ENCODE measurements at regions not wholly inside any gene's neighbourhood (a gene's known extent, or its start where the extent isn't known, plus 50 kb on each side); places are given as distances from the start of the nearest gene placed in this dataset.

- Histone ChIP-seq H3K4me2 (no peak overlapping the region), H3K27ac (no peak overlapping the region), H4K20me1 (ENCODE audit: insufficient read depth) (no peaks in the 10 kb centered on the region; the same call in 1 of the 2 replicates), H3K27me3 (ENCODE audit: insufficient read depth, low read depth) (peaks cover 33% of the 10 kb centered on the region), H3K36me3 (ENCODE audit: low read depth) (no peaks in the 10 kb centered on the region), H3K4me3 (no peak overlapping the region), H3K9me3 (ENCODE audit: insufficient read depth, low read depth) (no peaks in the 10 kb centered on the region), H3K4me1 (replicated peaks; ENCODE audit: insufficient read depth) (no peaks in the 10 kb centered on the region), H2AFZ (no peak overlapping the region), H3K9me2 (ENCODE audit: insufficient read depth) (no peaks in the 10 kb centered on the region), H3K79me2 (ENCODE audit: low read depth) (no peaks in the 10 kb centered on the region), H3F3A (ENCODE audit: insufficient read depth, low read depth) (no peaks in the 10 kb centered on the region)
- TF ChIP-seq, protein P1, sequence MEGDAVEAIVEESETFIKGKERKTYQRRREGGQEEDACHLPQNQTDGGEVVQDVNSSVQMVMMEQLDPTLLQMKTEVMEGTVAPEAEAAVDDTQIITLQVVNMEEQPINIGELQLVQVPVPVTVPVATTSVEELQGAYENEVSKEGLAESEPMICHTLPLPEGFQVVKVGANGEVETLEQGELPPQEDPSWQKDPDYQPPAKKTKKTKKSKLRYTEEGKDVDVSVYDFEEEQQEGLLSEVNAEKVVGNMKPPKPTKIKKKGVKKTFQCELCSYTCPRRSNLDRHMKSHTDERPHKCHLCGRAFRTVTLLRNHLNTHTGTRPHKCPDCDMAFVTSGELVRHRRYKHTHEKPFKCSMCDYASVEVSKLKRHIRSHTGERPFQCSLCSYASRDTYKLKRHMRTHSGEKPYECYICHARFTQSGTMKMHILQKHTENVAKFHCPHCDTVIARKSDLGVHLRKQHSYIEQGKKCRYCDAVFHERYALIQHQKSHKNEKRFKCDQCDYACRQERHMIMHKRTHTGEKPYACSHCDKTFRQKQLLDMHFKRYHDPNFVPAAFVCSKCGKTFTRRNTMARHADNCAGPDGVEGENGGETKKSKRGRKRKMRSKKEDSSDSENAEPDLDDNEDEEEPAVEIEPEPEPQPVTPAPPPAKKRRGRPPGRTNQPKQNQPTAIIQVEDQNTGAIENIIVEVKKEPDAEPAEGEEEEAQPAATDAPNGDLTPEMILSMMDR (conservative IDR thresholded peaks at IDR 0.05), result no peak
- DNase-seq, result no peak
- intact Hi-C loops (cut with micrococcal nuclease; ENCODE audit: unreplicated experiment), result no loop called here
- POLR2A ChIA-PET (ENCODE audit: unreplicated experiment), result no interaction called here
- CTCF ChIA-PET, result no interaction called here
- BruUV-seq (replicated peaks), result no TSS peak
Observed at GRCh38 chr2:129481306-129482219, 497.9 kb upstream of the RAB6C start.

DNA sequence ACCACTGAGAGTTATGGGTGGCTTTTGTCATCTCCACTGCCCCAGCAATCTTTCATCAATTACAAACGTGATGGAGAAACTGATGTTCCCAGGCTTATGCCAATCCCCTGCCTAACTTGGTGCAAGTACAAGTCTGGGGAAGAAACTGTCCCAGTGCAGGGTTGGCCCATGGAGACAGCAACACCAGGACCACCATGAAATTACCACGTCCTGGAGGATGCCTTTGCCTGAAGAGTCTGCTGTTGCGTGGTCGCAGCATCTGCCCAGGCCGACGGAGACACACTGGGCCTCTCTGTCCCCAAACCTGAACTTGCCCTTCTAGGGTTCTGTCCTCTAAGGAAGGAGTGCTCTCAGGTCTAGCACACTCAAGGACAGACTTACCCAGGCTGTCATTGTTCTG, 496.8 kb upstream of the RAB6C start:
- no peak overlapping the region for H3K27ac ChIP-seq
- CTCF ChIA-PET, result no interaction called here

GRCh38 chr2:129483366-129483765, 496.1 kb upstream of the RAB6C start:
- Histone ChIP-seq H3K4me3 (no peak overlapping the region), H3K4me1 (replicated peaks; ENCODE audit: insufficient read depth) (no peaks in the 10 kb centered on the region), H3K27ac (no peak overlapping the region), H3K36me3 (ENCODE audit: low read depth) (no peaks in the 10 kb centered on the region), H3K4me2 (no peak overlapping the region), H4K20me1 (ENCODE audit: insufficient read depth) (no peaks in the 10 kb centered on the region), H3F3A (ENCODE audit: insufficient read depth, low read depth) (no peaks in the 10 kb centered on the region), H2AFZ (no peak overlapping the region), H3K9me3 (ENCODE audit: insufficient read depth, low read depth) (no peaks in the 10 kb centered on the region), H3K9me2 (ENCODE audit: insufficient read depth) (no peaks in the 10 kb centered on the region), H3K27me3 (ENCODE audit: insufficient read depth, low read depth) (peaks cover 37% of the 10 kb centered on the region), H3K79me2 (ENCODE audit: low read depth) (no peaks in the 10 kb centered on the region)
- no TSS peak for BruUV-seq (replicated peaks)
- ChIA-PET POLR2A (ENCODE audit: unreplicated experiment) (no interaction called here), CTCF (no interaction called here)
- DNase-seq, result no peak
- intact Hi-C loops (cut with micrococcal nuclease; ENCODE audit: unreplicated experiment), result no loop called here
- TF ChIP-seq, protein P1 (conservative IDR thresholded peaks at IDR 0.05), result no peak
- TF ChIP-seq EZH2 (IDR thresholded peaks at IDR 0.05; ENCODE audit: low read depth), result no peak

More for the DNA sequence above, 496.8 kb upstream of the RAB6C start:
- DNase-seq, result no peak
- H3K4me1 ChIP-seq (replicated peaks; ENCODE audit: insufficient read depth), result no peaks in the 10 kb centered on the region
- H3K4me3 ChIP-seq, result no peak overlapping the region
- no peaks in the 10 kb centered on the region for H3F3A ChIP-seq (ENCODE audit: insufficient read depth, low read depth)
- no peaks in the 10 kb centered on the region for H3K9me2 ChIP-seq (ENCODE audit: insufficient read depth)
- intact Hi-C loops (cut with micrococcal nuclease; ENCODE audit: unreplicated experiment), result no loop called here
- no peaks in the 10 kb centered on the region for H3K79me2 ChIP-seq (ENCODE audit: low read depth)
- no peak overlapping the region for H3K4me2 ChIP-seq
- no peaks in the 10 kb centered on the region for H3K36me3 ChIP-seq (ENCODE audit: low read depth)
- BruUV-seq (replicated peaks), result no TSS peak
- H4K20me1 ChIP-seq (ENCODE audit: insufficient read depth), result no peaks in the 10 kb centered on the region
- H3K9me3 ChIP-seq (ENCODE audit: insufficient read depth, low read depth), result no peaks in the 10 kb centered on the region
- no peak overlapping the region for H2AFZ ChIP-seq
- POLR2A ChIA-PET (ENCODE audit: unreplicated experiment), result no interaction called here
- TF ChIP-seq, protein P1 (conservative IDR thresholded peaks at IDR 0.05), result no peak
- H3K27me3 ChIP-seq (ENCODE audit: insufficient read depth, low read depth), result peaks cover 33% of the 10 kb centered on the region
